Activated CD4-positive, CD25-positive, alpha-beta regulatory T cell treated with anti-CD3 and anti-CD28 coated beads, Interleukin-2, amount 50 U/mL, for 72 hours (primary cell): ENCODE measurements at regions not wholly inside any gene's neighbourhood (a gene's known extent, or its start where the extent isn't known, plus 50 kb on each side); places are given as distances from the start of the nearest gene placed in this dataset.
"Not testable (repeated sequence)": the region's sequence is repeated elsewhere in the genome, so short reads cannot be mapped to it uniquely, and the experiment has no call there.

Experiments
- DNase-seq: peaks from one replicate; pipeline ENCODE4 v3.0.0; 2021

DNA sequence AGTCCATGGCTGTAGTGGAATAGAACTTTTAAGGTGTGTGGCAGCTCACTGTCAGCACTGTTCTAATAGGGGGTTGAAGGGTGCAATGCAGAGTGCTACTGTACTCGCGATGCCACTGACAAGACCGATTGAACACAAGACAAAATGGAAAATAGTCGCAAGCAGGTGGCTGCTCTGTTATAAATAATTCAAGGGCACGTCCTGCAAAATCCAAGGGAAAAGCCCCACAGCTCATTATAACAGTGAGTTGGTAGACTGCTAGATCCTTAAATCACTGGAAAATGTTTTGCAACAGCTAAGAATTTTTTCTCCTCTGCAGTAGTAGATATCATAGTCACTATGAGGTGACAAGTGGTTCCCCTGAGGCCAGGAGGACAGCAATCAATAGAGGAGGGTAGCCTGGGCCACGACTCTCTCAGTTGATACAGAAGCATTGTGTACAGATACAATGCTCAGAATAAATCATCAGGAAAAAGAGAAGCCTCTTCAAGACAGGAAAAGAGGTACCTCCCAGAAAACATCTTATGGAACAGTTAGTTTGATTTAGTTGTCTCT is 926.3 kb downstream of the TLE4 start:
- DNase-seq, result no peak

DNA sequence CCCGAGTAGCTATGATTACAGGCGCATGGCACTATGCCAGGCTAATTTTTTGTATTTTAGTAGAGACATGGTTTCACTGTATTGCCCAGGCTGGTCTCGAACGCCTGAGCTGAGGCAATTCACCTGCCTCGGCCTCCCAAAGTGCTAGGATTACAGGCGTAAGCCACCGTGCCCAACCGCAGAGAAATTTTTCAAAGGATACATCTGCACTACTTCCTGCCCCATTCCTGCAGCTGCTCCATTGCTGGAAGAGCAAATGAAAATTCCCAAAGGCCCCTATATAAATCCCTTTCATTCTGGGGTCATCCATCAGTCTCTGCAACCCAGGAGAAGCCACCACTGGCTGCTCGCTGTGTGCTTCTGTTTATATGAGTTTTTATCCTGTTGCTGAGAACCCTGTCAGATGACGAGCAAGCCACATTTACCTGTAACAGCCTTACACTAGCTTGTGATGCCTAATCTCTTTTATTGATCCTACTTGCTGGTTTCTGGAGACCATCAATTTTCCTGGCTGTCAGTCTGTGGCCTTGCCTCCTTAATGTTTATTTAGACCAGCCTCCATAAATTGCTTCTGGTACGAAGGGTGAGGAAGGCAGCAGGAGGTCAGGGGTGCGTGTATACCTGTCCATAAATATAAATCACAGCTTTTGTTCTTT is 925.3 kb downstream of the TLE4 start:
- no peak for DNase-seq

DNA sequence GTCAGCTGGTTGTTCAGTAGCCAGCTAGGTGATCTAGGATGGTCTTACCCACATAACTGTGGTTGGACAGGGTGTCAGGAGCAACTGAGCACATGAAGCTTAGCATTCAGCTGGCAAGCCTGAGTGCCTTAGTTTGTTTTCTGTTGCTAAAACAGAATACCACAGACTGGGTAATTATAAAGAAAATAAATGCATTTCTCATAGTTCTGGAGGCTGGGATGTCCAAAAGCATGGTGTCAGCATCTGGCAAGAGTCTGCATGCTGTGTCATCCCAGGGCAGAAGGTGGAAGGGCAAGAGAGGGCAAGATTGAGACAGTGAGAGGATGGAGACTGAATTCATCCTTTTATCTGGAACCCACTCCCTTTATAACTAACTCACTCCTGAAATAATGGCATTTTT is 921.5 kb downstream of the TLE4 start:
- DNase-seq, result no peak

DNA sequence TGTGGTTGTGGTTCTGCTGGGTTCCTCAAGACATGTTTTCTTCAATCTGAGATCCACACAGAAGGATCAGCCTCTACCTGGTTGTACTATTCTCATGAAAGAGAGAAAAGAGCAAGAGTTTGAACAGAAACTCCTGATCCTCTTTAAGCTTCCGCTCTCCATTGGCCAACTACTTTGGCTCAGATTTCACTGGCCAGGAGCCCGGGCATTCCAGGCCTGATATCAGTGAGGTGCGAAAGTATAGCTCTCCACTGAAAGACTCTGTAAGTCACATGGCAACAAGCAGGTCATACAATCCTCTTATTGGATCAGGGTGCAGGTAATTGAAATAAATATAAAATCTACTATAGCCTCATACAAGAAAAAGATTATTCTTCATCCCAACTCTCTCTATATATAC is 920.5 kb downstream of the TLE4 start:
- DNase-seq, result no peak

DNA sequence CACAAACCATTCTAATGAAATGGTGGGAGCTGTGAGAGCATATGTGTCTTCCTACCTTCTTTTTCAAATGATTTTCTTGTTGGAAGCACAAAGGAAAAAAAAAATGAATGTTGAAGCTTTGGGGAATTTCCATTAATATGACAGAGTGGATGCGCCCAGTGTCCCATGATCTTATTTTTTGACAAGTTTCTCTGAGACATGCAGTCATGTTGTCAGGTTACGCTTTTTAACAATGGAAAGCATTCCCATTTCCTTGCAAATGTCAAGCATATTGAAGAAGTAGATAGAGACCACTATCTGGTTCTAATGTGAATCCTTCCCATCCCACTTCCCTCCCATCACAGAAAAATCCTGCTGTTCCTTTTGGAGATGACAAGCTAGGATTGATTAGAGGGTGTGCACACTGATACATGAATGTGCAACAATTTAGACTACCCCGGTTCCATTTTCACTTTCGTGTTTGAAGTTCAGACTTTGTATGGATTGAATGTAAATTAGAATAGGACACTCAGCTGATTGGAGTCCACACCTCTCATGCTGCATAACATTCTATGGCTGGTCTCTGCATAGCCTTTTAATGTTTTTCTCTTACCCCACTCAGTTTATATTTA is 919.4 kb downstream of the TLE4 start:
- no peak for DNase-seq

DNA sequence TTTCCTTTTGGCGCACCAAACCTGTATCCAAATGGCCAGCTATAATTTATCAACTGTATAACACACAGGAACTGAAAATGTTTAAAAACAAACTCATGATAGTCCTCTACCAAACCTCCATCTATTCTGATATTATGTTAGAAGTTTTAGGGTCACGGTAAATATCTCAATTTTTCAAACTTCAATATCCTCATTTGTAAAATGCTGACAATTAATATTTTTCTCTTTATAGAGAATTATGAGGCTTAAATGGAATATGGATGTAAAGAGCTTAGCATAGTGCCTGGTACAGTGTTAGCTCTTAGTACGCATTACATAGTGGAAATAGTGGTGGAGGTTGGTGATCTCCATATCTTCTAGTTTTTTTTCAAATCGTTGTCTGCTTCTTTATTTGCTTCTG is 917.6 kb downstream of the TLE4 start:
- no peak for DNase-seq

DNA sequence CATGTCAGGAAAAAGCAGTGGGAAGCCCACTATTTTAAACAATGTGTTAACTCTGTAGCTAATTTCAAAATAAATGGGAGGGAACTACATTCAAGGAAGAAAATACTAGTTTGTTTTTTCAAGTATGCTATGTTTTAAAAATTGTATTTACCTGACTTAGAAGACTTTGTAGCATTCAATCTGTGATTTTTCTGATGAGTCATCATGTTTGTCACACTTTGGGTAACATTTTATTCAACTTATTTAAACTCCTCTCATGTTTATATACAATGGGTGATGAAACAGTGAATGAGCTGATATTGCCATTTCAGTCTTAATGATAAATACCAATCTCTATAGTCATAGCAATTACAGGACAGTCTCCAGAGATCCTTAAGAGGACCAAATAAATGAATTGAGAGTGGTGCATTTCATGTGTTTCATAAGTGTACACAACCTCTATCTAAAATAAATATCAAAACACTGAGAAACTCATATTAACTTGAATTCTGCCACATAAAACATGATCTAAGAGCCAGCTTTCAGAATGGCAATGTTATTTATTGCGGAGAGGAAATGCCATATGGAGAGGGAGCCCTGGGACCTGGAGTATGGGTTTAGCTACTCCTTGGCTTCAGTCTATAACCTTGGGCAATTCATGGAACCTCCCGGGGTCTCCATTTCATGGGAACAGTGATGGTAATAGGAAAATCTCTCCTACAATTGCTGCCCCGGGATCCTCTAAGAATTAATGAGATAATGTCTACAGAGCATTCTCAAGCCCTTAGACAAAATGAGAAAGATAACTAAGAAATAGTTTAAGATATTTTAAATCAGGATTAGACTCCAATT is 913.9 kb downstream of the TLE4 start:
- DNase-seq, result no peak

DNA sequence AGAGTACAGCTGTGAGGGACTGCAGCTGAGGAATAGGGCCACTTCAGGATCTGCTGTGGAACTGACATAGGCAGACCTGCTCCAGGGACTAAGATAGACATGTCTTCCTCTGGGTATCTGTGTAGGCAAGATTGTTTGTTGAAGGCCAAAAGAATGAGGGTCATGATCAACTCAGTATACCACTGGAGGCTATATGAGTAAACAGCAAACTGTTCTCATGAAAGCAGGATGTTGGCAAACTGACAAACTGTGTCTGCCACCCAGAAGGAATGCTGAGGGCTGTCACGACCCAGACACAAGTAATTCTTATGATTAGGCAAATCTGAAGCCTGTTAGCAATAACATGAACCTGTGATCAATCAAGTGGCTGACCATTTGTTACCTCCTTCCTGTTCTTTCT is 910.5 kb downstream of the TLE4 start:
- DNase-seq, result not testable (repeated sequence)

DNA sequence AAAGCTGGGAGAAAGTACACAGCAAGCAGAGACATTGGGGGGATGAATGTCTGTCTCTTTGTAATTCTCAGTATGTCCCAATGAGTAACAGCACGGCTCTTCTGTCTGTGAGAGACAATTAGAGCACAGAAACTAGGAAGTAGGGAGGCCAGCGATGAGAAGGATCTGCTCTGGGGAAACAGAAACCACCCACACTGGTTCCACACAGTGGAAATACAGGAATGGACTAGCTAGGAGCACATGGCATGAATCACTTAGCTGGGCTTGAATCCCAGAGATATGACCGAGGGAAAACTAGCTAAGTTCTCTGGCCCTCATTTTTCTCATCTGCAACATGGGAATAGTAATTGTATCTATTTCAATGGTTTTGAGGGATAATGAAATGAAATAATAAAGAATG is 895.9 kb downstream of the TLE4 start:
- no peak for DNase-seq

DNA sequence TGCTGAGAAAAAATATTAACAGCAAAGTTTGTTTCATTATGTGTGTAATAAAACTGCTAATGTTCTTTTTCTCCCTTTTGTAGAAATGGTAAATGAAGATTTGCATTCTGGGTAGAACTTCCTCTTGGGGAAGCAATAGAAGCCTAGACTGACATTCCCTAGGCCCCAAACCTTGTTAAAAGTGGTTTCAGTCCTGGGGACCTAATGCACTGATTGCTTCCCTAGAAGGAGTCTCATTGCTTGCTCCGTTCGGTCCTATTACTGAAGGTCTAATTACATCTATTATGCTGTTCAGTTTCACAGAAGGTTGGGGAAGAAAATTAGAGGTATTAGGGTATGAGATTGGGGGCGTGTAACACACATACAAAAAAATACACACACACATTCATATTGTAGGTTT is 893.8 kb downstream of the TLE4 start:
- no peak for DNase-seq

DNA sequence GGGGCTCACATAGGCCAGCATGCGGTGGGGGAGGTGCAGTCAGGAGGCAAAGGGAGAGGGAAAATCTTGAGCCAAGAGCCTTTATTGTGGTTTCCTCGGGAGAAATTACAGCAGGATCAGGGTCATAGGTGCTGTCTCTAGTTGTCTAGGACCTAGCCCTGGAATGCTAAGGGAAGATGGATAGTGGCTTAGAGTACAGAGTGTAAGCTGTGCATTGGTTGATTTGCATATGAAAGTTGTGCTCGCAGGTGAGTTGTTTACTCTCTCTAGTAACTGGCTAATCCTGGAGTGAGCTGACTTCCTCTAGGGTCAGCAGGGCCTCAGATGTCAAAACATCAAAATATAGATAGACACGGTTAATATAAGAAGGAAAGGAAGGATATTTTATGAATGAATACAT is 877.7 kb downstream of the TLE4 start:
- DNase-seq, result no peak

DNA sequence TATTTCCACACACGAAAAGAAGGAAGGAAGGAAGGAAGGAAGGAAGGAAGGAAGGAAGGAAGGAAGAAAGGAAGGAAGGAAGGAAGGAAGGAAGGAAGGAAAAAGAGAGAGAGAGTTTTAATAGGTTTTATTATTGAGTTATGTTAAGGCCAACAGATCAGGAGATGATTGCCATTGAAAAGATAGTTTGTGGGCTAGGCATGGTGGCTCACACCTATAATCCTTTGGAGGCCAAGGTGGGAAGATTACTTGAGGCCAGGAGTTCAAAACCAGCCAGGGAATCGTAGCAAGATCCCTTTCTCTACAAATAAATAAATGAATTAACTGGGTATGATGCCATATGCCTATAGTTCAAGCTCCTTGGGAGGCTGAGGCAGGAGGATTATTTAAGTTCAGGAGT is 877.2 kb downstream of the TLE4 start:
- DNase-seq, result no peak

DNA sequence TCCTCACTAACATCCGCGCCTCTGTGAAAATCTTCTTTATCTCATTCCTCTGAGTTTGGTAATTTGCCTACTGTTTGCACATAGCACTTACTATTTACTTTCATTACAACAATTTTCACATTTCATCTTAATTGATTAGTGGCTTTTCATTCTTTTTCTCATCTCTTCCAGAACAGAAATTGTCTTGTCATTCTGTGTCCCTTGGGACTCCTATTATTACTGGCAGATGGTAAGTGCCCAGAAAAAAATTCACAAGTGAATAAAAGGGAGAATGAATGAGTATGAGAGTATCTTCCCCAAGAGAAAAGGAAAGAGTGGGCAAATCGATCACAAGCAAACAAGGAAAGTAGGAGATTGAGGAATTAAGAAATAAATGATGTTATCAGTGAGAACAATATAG is 876.1 kb downstream of the TLE4 start:
- no peak for DNase-seq

DNA sequence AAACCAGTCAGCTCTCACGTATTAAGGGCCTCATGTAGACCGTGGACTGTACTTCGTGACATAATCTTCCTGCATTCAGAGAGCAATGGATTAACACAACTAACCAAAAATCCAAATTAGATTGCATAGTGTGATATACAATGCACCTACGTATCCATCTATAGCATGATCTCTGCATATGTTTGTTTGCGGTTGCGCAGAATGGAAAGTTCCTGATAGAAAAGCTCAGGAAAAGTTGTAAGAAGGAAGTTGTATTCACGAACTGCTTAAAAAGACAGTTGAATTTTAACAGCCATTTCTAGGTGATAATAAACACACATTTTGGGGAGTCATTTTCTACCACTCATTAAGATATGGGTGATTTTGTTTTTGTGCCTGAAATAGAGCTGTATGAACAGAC is 869.0 kb downstream of the TLE4 start:
- no peak for DNase-seq

DNA sequence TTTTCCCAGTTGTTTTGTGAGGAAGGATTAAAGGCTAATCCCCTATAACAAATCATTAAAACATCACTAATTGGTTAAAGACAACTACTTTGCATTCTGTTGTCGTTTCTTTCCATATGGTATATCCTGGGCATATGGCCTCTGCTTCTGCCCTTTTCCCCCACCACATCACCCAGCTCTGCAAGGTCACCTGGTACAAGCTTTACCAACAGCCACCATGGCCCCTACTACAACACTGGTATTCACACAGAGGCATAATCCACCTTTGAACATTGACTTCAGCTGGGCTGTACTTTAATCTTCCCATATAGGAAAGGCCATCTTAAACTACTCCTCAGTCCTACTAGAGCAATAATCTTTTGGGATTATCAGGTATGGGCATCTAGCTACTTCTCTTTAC is 866.1 kb downstream of the TLE4 start:
- DNase-seq, result no peak

DNA sequence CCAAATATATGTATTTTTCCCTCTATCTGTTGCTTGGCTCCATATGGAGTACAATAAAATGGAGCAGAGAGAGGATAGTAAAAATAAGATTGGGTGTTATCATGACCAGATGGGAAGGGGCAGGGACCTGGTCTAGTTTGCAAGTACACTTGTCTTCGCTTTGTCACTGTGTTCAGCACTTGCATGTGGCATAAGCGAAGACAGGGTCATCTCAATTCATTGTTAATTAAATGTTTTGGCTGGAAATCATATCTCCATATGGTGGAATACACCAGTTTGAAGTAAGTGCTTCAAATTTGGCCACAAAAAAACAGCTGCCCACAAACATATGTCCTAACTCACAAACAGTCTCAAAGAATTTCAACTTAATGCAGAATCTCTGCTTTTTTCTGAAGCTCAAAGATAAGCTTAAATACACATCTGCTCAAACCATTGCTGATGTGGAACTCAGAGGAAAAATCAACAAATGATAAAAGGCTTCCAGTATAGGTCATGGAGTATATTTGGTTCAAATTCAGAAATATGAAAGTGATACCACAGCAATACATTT is 865.4 kb downstream of the TLE4 start:
- no peak for DNase-seq

DNA sequence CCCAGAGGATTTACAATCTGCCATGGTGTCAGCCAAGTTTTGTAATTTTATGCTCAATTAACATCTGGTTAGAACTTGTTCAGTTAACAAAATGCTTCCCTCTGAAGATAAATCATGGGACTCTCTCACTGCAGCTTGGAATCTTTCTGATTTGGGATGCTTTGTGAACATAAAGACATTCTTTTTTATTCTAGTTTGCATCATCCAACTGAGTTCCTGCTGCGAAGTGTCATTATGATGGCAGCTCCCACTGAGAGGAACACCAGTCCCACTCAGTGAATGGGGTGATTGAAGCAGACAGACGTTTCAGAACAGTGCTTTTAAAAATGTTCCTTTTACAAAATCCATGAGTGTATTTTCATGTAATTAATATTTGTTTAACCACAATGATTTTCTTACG is 863.8 kb downstream of the TLE4 start:
- no peak for DNase-seq

DNA sequence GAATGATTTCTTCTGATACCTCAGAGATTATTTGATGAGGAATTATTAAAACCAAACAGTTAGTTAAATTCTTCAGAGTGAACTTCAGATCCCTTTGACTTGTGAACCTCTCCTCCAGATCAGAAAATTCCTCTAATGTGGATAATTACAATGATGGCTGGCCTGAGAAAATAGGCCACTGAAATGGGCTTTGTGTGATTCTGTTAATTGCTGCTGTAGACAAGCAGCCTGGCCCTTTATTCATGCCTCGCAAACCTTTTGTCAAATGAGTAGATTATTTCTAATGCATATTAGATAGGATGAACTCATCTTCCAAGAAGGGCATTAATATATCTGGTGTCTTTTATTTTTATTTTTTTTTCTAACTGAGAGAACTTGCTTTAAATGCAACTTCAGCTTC is 855.2 kb downstream of the TLE4 start:
- no peak for DNase-seq

DNA sequence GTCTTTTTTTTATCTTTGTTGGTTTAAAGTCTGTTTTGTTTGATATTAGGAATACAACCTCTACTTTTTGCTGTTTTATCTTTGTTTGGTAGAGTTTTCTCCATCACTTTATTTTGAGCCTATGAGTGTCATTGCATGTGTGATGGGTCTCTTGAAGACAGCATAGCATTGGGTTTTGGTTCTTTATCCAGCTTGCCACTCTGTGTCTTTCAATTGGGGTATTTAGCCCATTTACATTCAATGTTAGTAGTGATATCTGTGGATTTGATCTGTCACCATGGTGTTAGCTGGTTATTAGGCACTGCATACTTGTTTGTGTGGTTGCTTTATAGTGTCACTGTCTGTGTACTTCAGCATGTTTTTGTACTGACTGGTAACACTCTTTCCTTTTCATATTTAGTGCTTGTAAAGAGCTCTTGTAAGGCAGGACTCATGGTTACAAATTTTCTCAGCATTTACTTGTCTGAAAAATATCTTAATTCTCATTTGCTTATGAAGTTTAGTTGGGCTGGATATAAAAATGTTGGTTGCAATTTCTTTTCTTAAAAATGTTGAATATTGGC is 845.5 kb downstream of the TLE4 start:
- no peak for DNase-seq

DNA sequence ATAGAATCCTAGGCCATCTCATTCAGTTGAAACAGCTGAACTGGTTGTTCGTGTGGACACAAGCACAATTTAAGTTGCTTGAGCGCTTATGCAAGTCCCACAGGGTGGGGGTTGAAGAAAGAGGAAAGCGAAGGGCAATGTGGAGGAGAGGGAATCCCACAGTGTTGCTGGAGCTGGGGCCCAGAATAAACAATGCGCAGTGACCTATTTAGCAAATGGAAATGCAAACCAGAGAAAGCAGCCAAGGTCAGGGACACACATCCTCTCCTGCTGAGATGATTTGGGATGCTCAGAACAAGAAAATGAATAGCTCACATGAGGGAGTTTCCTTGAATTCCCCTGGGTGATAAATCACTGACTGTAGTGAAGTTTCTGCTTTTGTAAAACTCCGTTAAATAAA is 838.3 kb downstream of the TLE4 start:
- no peak for DNase-seq

DNA sequence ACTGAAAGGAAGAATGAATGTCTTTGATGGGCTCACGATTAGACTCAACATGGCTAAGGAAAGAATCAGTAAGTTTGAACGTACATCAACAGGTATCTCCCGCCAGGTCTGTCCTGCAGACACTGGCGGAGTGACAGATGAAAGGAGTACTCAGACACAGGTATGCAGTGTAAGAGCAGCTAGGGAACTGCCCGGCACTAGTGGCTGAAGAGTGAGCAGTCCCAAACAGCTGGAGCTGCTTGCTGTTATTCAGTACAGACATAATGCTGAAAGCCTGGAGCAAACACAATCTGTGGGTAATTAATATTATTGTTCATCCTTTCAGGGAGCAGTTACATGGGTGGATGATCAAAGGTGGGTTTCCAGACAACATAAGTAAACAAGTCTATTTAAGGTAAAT is 835.5 kb downstream of the TLE4 start:
- DNase-seq, result no peak

DNA sequence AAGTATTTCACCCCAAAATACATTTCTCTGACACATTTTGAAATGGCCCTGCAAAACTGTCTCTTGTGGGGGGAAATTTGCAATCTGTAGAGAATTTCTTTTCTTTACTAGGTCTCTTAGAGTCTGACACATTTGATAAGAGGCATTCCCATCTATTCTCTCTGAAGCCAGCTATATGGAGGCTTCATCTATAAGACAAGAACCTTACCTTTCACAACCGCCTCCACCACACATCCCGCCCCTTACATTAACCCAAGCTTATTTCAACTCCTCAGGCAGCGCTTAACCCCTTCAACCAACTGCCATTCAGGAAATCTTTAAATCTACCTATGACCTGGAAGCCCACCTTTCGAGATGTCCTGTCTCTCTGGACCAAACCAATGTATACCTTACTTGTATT is 829.5 kb downstream of the TLE4 start:
- DNase-seq, result no peak

DNA sequence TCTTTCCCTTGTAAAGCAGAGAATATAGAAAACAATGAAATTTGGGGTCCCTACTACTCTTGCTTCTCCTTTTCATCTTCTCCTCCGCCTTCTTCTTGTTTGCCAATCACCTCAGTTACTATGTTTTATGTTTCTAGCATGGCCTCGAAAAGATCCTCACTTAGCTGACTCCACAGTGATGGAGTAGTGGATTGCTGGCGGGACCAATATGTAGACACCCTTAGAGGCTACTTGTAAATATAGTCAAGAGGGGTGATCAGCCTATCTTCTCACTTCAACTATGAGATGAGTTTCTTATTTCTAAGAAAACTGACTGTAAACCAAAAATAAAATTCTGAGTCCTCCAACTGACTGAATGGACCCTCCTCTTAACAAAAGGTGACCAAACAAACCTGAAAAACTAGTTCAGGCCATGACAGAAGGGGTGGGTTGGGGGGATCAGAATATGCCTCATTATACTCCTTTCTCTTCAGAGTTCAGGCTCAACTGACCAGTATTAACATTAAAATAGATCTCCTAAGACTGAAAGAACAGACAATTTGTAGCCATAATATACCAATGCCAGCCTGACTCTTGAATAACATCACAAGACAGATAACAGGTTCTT is 829.0 kb downstream of the TLE4 start:
- DNase-seq, result no peak
